Stimulated activated CD4-positive, alpha-beta T cell treated with anti-CD3 and anti-CD28 coated beads, Interleukin-1b, Interleukin-23, amount 100 ng/mL, for 24 hours (primary cell): ENCODE measurements at regions not wholly inside any gene's neighbourhood (a gene's known extent, or its start where the extent isn't known, plus 50 kb on each side); places are given as distances from the start of the nearest gene placed in this dataset.

Source experiments
- DNase-seq, 4 experiments: peaks; one replicate each; pipeline ENCODE4 v3.0.0-alpha.2; 2020; ENCODE audit warnings: low read depth in 4 of 4, low spot score in 1 of 4

DNA sequence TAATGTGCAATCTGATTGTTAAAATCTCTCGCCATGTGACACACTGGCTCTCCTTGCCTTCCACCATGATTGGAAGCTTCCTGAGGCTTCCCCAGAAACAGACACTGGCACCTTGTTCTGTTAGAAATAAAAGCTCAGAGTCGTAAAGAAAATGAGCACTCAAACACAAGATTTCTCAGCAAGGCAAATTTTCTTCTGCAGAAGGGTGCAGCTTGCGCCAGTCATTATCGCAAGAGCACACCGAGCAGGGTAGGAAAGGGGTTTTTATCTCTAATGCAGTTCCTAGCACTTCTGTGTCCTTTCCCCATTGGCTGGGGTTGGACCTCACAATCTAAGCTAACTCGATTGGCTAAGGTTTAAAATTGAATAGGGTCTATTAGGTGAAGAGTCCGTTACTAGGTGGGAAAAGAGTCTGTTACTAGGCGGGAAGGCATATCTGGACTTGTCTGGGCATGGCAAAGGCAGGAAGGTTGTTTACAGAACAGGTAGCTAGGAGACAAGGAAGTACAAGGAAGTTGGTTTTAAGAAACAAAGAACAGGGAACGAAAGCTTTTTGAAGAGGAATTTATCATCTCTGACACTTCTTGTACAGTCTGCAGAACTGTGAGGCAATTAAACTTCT is 62.6 kb upstream of the BICD1 start:
- no peak for DNase-seq

- no peak for DNase-seq
Measured at GRCh38 chr12:32047357-32048212, 59.1 kb upstream of the BICD1 start.

- no peak for DNase-seq
Measured at GRCh38 chr12:32048791-32049190, 57.9 kb upstream of the BICD1 start.

GRCh38 chr12:32049956-32050355 is 56.7 kb upstream of the BICD1 start:
- no peak for DNase-seq

GRCh38 chr12:32051511-32052211 is 55.0 kb upstream of the BICD1 start:
- no peak for DNase-seq

DNA sequence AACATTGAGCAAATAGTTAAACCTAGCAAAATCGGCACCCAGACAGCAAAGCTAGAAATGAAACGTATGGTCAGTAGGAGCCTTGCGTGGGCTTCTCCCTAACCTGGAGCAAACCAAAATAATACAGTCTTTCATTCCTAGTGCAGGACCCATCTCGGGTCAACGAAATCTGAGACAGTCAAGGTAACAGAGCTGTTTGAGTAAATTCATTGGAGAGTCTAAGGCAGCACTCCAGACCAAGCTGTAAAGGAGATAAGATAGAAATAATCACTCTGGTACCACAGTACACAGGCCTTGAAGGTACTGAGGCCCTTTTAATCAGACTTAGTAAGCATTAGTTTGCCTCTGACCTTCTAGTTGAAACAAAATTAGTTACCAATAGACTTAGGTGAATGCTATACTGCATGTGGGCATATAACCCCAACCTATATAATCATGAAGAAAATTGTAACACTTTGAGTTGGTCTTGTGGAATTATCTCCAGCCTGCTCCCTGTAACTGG is 54.4 kb upstream of the BICD1 start:
- no peak for DNase-seq

GRCh38 chr12:32053881-32054624 is 52.6 kb upstream of the BICD1 start:
- DNase-seq, result no peak
